ENCODE measurements at regions not wholly inside any gene's neighbourhood (a gene's known extent, or its start where the extent isn't known, plus 50 kb on each side); places are given as distances from the start of the nearest gene placed in this dataset.

- no peak overlapping the region for H3K27ac ChIP-seq (ENCODE audit: low read length)
- peaks cover 0 to 5% of the 10 kb centered on the region in 2 donors for H3K9me3 Mint-ChIP-seq
- ATAC-seq (no peak), DNase-seq (no peak)
- no peaks in the 10 kb centered on the region for H3K27me3 ChIP-seq (ENCODE audit: control insufficient read depth, insufficient read depth, low read length)
- intact Hi-C loops (cut with micrococcal nuclease) = no loop called here
- H3K27ac Mint-ChIP-seq = no peak overlapping the region
- H3K4me1 Mint-ChIP-seq = no peaks in the 10 kb centered on the region
- no peaks in the 10 kb centered on the region for H3K36me3 ChIP-seq (ENCODE audit: control insufficient read depth, insufficient read depth, low read length)
- H3K4me3 Mint-ChIP-seq = no peak overlapping the region
- no peak overlapping the region for H3K4me3 ChIP-seq (ENCODE audit: low read length)
- TF ChIP-seq, protein P1, sequence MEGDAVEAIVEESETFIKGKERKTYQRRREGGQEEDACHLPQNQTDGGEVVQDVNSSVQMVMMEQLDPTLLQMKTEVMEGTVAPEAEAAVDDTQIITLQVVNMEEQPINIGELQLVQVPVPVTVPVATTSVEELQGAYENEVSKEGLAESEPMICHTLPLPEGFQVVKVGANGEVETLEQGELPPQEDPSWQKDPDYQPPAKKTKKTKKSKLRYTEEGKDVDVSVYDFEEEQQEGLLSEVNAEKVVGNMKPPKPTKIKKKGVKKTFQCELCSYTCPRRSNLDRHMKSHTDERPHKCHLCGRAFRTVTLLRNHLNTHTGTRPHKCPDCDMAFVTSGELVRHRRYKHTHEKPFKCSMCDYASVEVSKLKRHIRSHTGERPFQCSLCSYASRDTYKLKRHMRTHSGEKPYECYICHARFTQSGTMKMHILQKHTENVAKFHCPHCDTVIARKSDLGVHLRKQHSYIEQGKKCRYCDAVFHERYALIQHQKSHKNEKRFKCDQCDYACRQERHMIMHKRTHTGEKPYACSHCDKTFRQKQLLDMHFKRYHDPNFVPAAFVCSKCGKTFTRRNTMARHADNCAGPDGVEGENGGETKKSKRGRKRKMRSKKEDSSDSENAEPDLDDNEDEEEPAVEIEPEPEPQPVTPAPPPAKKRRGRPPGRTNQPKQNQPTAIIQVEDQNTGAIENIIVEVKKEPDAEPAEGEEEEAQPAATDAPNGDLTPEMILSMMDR (IDR thresholded peaks at IDR 0.05) = no peak
- no peaks in the 10 kb centered on the region for H3K36me3 Mint-ChIP-seq
- 80% methylated on average over 1 of the region's 1 CpG for WGBS (ENCODE audit: insufficient coverage)
- no peaks in the 10 kb centered on the region for H3K27me3 Mint-ChIP-seq (ENCODE audit: low read depth in 2 of 2)
- H3K9me3 ChIP-seq (ENCODE audit: control insufficient read depth, insufficient read depth, low read length) = no peaks in the 10 kb centered on the region
- H3K4me1 ChIP-seq (ENCODE audit: control insufficient read depth, insufficient read depth, low read length) = no peaks in the 10 kb centered on the region
Measured at GRCh38 chr10:52616395-52616764, 156.2 kb downstream of the MBL2 start.

- WGBS (ENCODE audit: insufficient coverage) = no CpG with 5 or more reads among the region's 1 CpG
- no peaks in the 10 kb centered on the region for H3K9me3 ChIP-seq (ENCODE audit: control insufficient read depth, insufficient read depth, low read length)
Measured at GRCh38 chr10:52617346-52617745, 155.2 kb downstream of the MBL2 start.

GRCh38 chr10:52619052-52619451 is 153.5 kb downstream of the MBL2 start:
- H3K27me3 Mint-ChIP-seq (ENCODE audit: low read depth in 2 of 2) = no peaks in the 10 kb centered on the region
- peaks cover 0 to 5% of the 10 kb centered on the region in 2 donors for H3K9me3 Mint-ChIP-seq
- H3K36me3 Mint-ChIP-seq = no peaks in the 10 kb centered on the region
- Histone ChIP-seq H3K9me3 (ENCODE audit: control insufficient read depth, insufficient read depth, low read length) (no peaks in the 10 kb centered on the region), H3K4me1 (ENCODE audit: control insufficient read depth, insufficient read depth, low read length) (no peaks in the 10 kb centered on the region), H3K27ac (ENCODE audit: low read length) (no peak overlapping the region), H3K4me3 (ENCODE audit: low read length) (no peak overlapping the region), H3K36me3 (ENCODE audit: control insufficient read depth, insufficient read depth, low read length) (no peaks in the 10 kb centered on the region), H3K27me3 (ENCODE audit: control insufficient read depth, insufficient read depth, low read length) (no peaks in the 10 kb centered on the region)
- no peak overlapping the region for H3K27ac Mint-ChIP-seq
- ATAC-seq (no peak), DNase-seq (no peak)
- no peak overlapping the region for H3K4me3 Mint-ChIP-seq
- intact Hi-C loops (cut with micrococcal nuclease) = no loop called here
- WGBS (ENCODE audit: insufficient coverage) = 82% methylated on average over 1 of the region's 1 CpG
- TF ChIP-seq, protein P1 (IDR thresholded peaks at IDR 0.05) = no peak
- no peaks in the 10 kb centered on the region for H3K4me1 Mint-ChIP-seq

More at GRCh38 chr10:52617346-52617745, 155.2 kb downstream of the MBL2 start:
- Mint-ChIP-seq H3K4me3 (no peak overlapping the region), H3K27ac (no peak overlapping the region), H3K36me3 (no peaks in the 10 kb centered on the region), H3K9me3 (peaks cover 0 to 5% of the 10 kb centered on the region in 2 donors), H3K4me1 (no peaks in the 10 kb centered on the region), H3K27me3 (ENCODE audit: low read depth in 2 of 2) (no peaks in the 10 kb centered on the region)
- H3K27ac ChIP-seq (ENCODE audit: low read length) = no peak overlapping the region
- H3K4me3 ChIP-seq (ENCODE audit: low read length) = no peak overlapping the region
- DNase-seq (no peak), ATAC-seq (no peak)
- no peaks in the 10 kb centered on the region for H3K36me3 ChIP-seq (ENCODE audit: control insufficient read depth, insufficient read depth, low read length)
- H3K4me1 ChIP-seq (ENCODE audit: control insufficient read depth, insufficient read depth, low read length) = no peaks in the 10 kb centered on the region
- H3K27me3 ChIP-seq (ENCODE audit: control insufficient read depth, insufficient read depth, low read length) = no peaks in the 10 kb centered on the region
- intact Hi-C loops (cut with micrococcal nuclease) = no loop called here
- TF ChIP-seq, protein P1 (IDR thresholded peaks at IDR 0.05) = no peak

DNA sequence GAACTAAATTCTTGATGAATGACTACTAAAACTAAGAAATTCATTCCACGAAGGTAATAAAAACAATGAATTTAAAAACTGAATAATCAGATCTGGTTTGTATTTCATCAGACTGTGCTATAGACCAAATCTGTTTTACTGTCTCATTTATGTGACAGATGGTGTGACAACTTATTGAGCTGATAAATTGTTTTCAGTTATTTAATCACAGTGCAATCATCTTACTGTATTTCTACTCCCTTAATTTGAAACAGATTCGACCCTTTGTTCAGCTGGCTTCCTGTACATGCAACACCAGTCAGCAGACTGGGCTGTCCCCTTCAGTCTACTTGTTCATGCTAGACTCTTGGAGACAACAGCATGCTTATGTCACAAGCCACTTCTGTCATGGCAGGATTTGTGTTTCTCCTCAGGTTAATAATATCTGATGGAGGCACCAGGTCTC is 150.9 kb downstream of the MBL2 start:
- intact Hi-C loops (cut with micrococcal nuclease) = no loop called here
- no peak overlapping the region for H3K4me3 ChIP-seq (ENCODE audit: low read length)
- Mint-ChIP-seq H3K27me3 (ENCODE audit: low read depth in 2 of 2) (no peaks in the 10 kb centered on the region), H3K9me3 (peaks cover 0 to 2% of the 10 kb centered on the region in 2 donors), H3K36me3 (no peaks in the 10 kb centered on the region), H3K4me1 (no peaks in the 10 kb centered on the region), H3K4me3 (no peak overlapping the region), H3K27ac (no peak overlapping the region)
- ATAC-seq = no peak
- H3K36me3 ChIP-seq (ENCODE audit: control insufficient read depth, insufficient read depth, low read length) = no peaks in the 10 kb centered on the region
- no peak overlapping the region for H3K27ac ChIP-seq (ENCODE audit: low read length)
- no peaks in the 10 kb centered on the region for H3K9me3 ChIP-seq (ENCODE audit: control insufficient read depth, insufficient read depth, low read length)
- TF ChIP-seq, protein P1 (IDR thresholded peaks at IDR 0.05) = no peak
- no peaks in the 10 kb centered on the region for H3K27me3 ChIP-seq (ENCODE audit: control insufficient read depth, insufficient read depth, low read length)
- no peaks in the 10 kb centered on the region for H3K4me1 ChIP-seq (ENCODE audit: control insufficient read depth, insufficient read depth, low read length)
- no peak for DNase-seq
- WGBS (ENCODE audit: insufficient coverage) = 69% methylated on average over 1 of the region's 2 CpGs

Data from natural killer cell (primary cell).